GM23338 (cell line): ENCODE measurements at regions not wholly inside any gene's neighbourhood (a gene's known extent, or its start where the extent isn't known, plus 50 kb on each side); places are given as distances from the start of the nearest gene placed in this dataset.

Source experiments
- ATAC-seq: fragments of 200-7000 bp; cut with Tn5 transposase; 3 replicates; pipeline ENCODE4 v1.9.1; 2020
- DNase-seq: peaks from one replicate; pipeline ENCODE4 v3.0.0-alpha.2; 2015; ENCODE audit warnings: low spot score
- H2AFZ ChIP-seq: fragments of 200-600 bp; sonication (generic); 2 replicates; pipeline ENCODE4 v1.8.0; 2016; ENCODE audit warnings: antibody characterized with exemption, mild to moderate bottlenecking, moderate library complexity
- H3F3A ChIP-seq: fragments of 200-600 bp; sonication (generic); replicated peaks from 2 replicates; pipeline ENCODE4 v1.8.0; 2017; ENCODE audit warnings: antibody characterized with exemption, mixed run types, low read depth
- H3K27ac ChIP-seq: fragments of 200-600 bp; sonication (generic); 2 replicates; pipeline ENCODE4 v1.6.1; 2016; ENCODE audit warnings: low read depth
- H3K27me3 ChIP-seq: fragments of 200-600 bp; sonication (generic); 2 replicates; pipeline ENCODE4 v1.8.0; 2016; ENCODE audit warnings: mild to moderate bottlenecking, mixed run types, moderate library complexity; ENCODE audit not compliant: insufficient read depth
- H3K36me3 ChIP-seq: fragments of 200-600 bp; sonication (generic); 2 replicates; pipeline ENCODE4 v1.8.0; 2016; ENCODE audit warnings: mild to moderate bottlenecking; ENCODE audit not compliant: insufficient read depth
- H3K4me1 ChIP-seq: fragments of 200-600 bp; sonication (generic); 2 replicates; pipeline ENCODE4 v1.8.0; 2016; ENCODE audit warnings: mild to moderate bottlenecking, moderate library complexity; ENCODE audit not compliant: insufficient read depth
- H3K4me2 ChIP-seq: fragments of 200-600 bp; sonication (generic); 2 replicates; pipeline ENCODE4 v1.7.1; 2017; ENCODE audit warnings: mixed run types
- H3K4me3 ChIP-seq: fragments of 200-600 bp; sonication (generic); 2 replicates; pipeline ENCODE4 v1.6.1; 2016; ENCODE audit warnings: mixed run types
- H3K79me2 ChIP-seq: fragments of 200-600 bp; sonication (generic); replicated peaks from 2 replicates; pipeline ENCODE4 v1.8.0; 2017; ENCODE audit warnings: mild to moderate bottlenecking; ENCODE audit not compliant: insufficient read depth
- H3K9me2 ChIP-seq: fragments of 200-600 bp; sonication (generic); 2 replicates; pipeline ENCODE4 v1.8.0; 2017; ENCODE audit not compliant: insufficient read depth
- H4K20me1 ChIP-seq: fragments of 200-600 bp; sonication (generic); replicated peaks from 2 replicates; pipeline ENCODE4 v1.8.0; 2017; ENCODE audit warnings: mild to moderate bottlenecking; ENCODE audit not compliant: insufficient read depth
- H3K27ac Mint-ChIP-seq: 2 replicates; pipeline ENCODE4 v1.8.0; 2020; ENCODE audit warnings: inconsistent platforms, mild to moderate bottlenecking, moderate library complexity, mixed read lengths
- H3K27me3 Mint-ChIP-seq: 3 replicates; pipeline ENCODE4 v1.8.0; 2022; ENCODE audit warnings: low read depth, mild to moderate bottlenecking, moderate library complexity, mixed read lengths, inconsistent platforms; ENCODE audit not compliant: insufficient read depth, poor library complexity
- H3K36me3 Mint-ChIP-seq: 3 replicates; pipeline ENCODE4 v1.8.0; 2021; ENCODE audit warnings: low read depth, mild to moderate bottlenecking, inconsistent platforms, moderate library complexity, mixed read lengths
- H3K4me1 Mint-ChIP-seq: 3 replicates; pipeline ENCODE4 v1.8.0; 2020; ENCODE audit warnings: mild to moderate bottlenecking, inconsistent platforms, mixed read lengths
- H3K4me3 Mint-ChIP-seq: 3 replicates; pipeline ENCODE4 v1.8.0; 2021; ENCODE audit warnings: moderate library complexity, mild to moderate bottlenecking, inconsistent platforms, mixed read lengths
- H3K9me3 Mint-ChIP-seq: 3 replicates; pipeline ENCODE4 v1.8.0; 2020; ENCODE audit warnings: moderate library complexity, mild to moderate bottlenecking, inconsistent platforms, mixed read lengths
- ETS1 ChIP-seq: IDR thresholded peaks from 2 replicates; pipeline ENCODE4 v1.6.1; 2016; ENCODE audit warnings: antibody characterized with exemption
- EZH2phosphoT487 ChIP-seq: fragments of 200-600 bp; sonication (generic); IDR thresholded peaks from one replicate; pipeline ENCODE4 v1.8.1; 2018; ENCODE audit warnings: antibody characterized with exemption; ENCODE audit not compliant: unreplicated experiment
- JUNB ChIP-seq: IDR thresholded peaks from one replicate; pipeline ENCODE4 v1.6.1; 2016; ENCODE audit warnings: antibody characterized with exemption; ENCODE audit not compliant: unreplicated experiment
- NANOG ChIP-seq: IDR thresholded peaks from 2 replicates; pipeline ENCODE4 v1.6.1; 2016; ENCODE audit warnings: antibody characterized with exemption, borderline replicate concordance
- REST ChIP-seq: IDR thresholded peaks from one replicate; pipeline ENCODE4 v1.6.1; 2018; ENCODE audit warnings: antibody characterized with exemption; ENCODE audit not compliant: unreplicated experiment
- ZNF331 ChIP-seq: fragments of 250-450 bp; sonication (Bioruptor Pico); IDR thresholded peaks from 2 replicates; pipeline ENCODE4 v1.5.0; 2020; ENCODE audit warnings: low read depth, mild to moderate bottlenecking, moderate library complexity
- ZNF462 ChIP-seq: fragments of 250-450 bp; sonication (Bioruptor Pico); IDR thresholded peaks from 2 replicates; pipeline ENCODE4 v1.5.0; 2020; ENCODE audit warnings: mild to moderate bottlenecking, moderate library complexity

- H3K27me3 Mint-ChIP-seq: peaks cover 2% of the 10 kb centered on the region
- TF ChIP-seq ZNF462 (CRISPR knock-in tag): no peak
- TF ChIP-seq ETS1: no peak
- TF ChIP-seq EZH2phosphoT487: no peak
- no peak for TF ChIP-seq ZNF331 (CRISPR knock-in tag)
- TF ChIP-seq JUNB: no peak
- TF ChIP-seq REST: no peak
- no peak for TF ChIP-seq NANOG
- Histone ChIP-seq H4K20me1 (no peaks in the 10 kb centered on the region), H3K4me2 (no peak overlapping the region), H3K36me3 (no peaks in the 10 kb centered on the region), H3K4me1 (no peaks in the 10 kb centered on the region), H3F3A (no peaks in the 10 kb centered on the region), H3K9me2 (no peaks in the 10 kb centered on the region), H3K79me2 (no peaks in the 10 kb centered on the region), H3K27me3 (no peaks in the 10 kb centered on the region), H3K27ac (no peak overlapping the region), H2AFZ (no peak overlapping the region), H3K4me3 (no peak overlapping the region)
- no peaks in the 10 kb centered on the region for H3K9me3 Mint-ChIP-seq
- no peak overlapping the region for H3K4me3 Mint-ChIP-seq
- ATAC-seq: no peak
- H3K4me1 Mint-ChIP-seq: peaks cover 9% of the 10 kb centered on the region
- DNase-seq: no peak
- no peaks in the 10 kb centered on the region for H3K36me3 Mint-ChIP-seq
- no peak overlapping the region for H3K27ac Mint-ChIP-seq
Measured at GRCh38 chr15:53209396-53210042, 419.4 kb upstream of the ONECUT1 start.
